ENCODE measurements at regions not wholly inside any gene's neighbourhood (a gene's known extent, or its start where the extent isn't known, plus 50 kb on each side); places are given as distances from the start of the nearest gene placed in this dataset.

DNA sequence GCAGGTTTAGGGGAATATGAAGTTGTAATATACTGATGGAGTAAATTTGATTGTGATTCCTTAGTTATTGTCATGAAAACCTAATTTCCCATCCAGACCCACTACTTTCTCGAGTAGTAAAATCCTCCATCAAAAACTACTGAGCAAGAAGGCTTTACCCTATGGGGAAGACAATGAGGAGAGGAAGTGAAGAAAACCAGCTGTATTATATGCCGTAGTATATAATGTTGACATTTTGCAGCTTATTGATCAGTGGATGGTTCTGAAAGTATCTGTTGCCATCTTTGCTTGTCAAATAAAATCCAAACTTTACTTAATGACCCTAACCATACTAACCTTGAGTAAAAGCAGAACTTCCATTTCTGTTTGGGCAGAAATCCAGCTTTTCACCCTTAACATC lies 292.8 kb upstream of the RAG2 start:
- no peak for DNase-seq (ENCODE audit: low read depth)

DNA sequence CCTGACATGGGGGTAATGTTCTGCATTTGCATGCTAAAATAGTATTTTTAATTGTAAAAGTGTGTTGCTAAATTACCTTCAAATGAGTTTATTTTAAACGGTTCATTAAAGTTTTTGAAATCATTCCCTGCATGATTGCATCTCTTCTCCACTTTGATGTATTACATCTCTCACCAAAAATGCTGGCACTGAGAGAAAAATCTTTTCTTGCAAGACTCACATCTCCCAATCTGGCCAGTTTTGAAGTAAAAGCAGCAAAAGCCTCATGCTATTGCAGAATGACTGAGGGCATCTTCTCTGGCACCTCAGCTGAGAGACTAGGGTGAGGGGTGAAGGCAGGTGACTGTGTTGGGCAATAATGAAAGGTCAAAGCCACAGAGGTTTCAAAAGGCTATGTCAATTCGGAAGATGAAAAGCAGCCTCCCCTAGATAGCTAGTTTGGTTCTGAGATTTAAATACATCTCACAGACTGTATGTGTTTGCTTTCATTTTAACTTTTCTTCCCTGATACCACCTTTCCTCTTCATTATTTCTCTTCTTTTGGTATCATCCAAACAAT lies 292.2 kb upstream of the RAG2 start:
- no peak for DNase-seq (ENCODE audit: low read depth)

DNA sequence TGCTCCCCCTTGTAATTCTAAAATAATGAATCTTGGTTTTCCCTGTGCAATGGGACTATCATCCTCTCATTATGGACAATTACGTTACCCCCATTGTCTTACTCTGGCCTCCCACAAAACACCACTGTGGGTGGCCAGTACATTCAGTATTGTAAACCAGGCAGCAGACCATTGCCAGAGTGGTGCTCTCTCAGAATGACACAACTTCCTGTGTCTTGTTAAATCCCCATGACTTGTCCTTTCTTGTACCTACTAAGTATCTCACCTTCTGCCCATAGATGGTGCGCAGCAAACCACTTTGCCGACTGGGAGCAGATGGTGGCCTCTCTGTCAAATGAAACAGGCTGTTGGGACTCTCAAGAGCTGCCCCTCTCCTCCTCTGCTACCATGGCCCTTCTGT lies 287.1 kb upstream of the RAG2 start:
- DNase-seq (ENCODE audit: low read depth): no peak

DNA sequence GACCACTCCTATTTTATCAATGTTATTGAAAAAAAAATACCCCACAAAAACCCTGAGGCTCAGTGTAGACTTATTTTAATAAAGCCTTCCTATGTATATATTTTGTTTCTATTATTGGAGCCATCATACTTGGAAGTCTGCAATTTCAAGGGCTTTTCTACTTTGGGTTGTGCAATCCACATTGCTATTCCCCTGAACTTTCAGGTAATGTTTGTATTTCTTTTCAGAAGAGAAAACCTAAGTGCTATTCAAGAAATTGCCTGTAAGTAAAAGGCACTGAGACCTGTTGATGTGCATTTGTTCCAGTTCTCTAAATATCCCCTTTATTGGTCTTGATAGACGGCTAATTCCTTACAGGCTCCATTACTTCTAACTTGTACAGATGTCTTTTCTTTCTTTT lies 280.7 kb upstream of the RAG2 start:
- no peak for DNase-seq (ENCODE audit: low read depth)

DNA sequence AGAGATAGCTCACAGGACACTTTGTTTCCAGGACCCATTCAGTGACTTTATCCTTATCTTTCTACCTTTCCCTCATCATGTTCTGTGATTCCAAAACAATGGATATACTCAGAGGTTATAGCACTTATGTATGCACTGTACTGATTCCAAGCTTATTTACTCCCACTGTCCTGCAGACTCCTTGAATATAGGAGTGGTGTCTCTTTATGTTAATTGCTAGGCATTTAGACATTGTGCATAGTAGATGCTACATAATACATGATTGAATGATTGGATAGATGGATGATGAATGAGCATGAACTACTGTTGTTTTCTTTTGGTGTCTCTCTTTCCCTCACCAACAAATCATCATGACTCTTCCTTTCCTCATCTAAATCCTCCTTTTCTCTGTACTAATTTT lies 279.1 kb upstream of the RAG2 start:
- no peak for DNase-seq (ENCODE audit: low read depth)

DNA sequence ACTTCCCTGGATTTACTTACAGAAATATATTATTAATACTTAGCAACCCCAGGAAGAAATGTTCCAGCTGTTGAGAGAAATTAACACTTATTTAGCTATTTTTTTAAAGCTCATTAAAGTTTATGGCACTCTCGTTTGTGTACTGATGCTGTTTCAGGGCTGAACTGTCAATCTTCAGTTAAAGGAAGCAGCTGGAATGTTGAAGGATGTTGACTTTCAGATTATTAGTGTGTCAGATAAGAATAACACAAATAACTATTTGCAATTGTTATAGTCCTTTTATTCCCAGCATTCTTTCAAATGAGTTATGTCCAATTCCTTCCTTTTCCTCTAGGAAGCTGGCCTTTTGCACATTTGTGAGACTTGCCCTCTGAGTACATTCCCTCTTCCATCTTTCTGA lies 278.2 kb upstream of the RAG2 start:
- DNase-seq (ENCODE audit: low read depth): no peak

DNA sequence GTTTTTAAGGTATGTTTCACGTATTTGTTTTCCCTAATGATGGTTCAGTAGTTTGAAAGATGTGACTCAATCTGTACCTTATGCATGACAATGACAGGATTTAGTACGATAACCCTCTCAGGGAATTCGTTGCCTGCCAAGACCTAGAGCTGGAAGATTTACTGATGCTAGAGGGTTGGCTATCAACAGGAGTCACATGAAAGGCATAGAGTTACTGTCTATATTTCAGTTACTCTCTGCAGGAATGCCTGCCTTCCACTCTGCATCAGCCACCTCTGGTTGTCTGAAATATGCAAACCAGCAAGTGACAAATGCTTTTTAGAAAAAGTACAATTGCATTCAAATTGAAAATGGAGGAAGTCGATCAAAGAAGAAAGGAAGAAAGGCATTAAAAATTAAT lies 276.3 kb upstream of the RAG2 start:
- no peak for DNase-seq (ENCODE audit: low read depth)

DNA sequence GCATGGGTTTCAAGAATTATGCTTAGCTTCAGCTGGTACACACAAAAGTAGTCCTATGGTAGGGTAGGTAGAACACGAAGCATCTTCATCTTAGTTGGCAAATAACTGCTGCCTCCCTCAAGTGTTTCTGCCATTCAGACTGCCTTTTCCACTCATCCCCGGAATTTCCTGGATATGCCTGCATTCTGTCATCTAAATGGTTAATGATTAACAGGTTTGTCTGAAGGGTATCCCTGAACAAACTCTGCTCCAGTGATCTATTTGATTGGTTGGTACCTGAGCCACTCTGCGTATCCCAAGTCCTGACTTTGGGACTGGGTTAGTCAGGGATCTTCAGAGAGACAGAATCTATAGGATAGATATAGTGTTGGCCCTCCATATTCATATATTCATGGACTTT lies 272.3 kb upstream of the RAG2 start:
- no peak for DNase-seq (ENCODE audit: low read depth)

DNA sequence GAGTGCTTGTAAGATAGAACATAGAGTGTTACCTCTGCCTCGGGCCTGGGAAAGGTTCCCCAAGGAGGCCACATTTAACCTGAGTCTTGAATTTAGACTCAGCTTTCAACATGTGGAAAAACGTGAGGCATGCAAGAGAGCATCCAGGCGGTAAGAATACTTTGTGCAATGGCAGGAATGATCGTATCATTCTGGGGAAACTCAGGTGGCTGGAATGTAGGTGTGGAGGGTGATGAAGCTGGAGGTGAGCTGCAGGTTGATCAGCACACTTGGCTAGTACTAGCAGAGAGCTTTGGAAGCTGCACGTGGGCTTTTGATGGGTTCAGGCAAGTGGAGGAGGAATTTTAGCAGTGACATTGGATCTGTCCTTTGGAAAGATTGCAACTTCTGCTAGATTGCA lies 270.3 kb upstream of the RAG2 start:
- no peak for DNase-seq (ENCODE audit: low read depth)

DNA sequence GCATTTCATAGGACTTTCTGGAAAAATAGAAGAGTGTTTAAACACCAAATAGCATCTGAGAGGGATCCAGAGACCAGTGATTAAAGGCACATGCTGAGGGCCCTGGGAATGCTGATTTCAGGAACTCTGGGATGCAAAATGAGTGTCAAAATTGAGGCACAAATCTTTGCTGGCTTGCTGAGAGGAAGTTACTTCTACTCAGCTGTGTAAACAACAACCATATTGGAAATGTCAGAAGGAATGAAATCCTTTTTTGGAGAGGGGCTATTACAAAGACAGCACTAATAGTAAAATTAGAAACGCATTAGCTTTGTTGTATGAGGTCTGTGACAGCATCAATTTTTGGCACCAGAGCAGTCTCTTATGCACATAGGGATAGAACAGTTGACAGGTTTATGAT lies 267.8 kb upstream of the RAG2 start:
- DNase-seq (ENCODE audit: low read depth): no peak

DNA sequence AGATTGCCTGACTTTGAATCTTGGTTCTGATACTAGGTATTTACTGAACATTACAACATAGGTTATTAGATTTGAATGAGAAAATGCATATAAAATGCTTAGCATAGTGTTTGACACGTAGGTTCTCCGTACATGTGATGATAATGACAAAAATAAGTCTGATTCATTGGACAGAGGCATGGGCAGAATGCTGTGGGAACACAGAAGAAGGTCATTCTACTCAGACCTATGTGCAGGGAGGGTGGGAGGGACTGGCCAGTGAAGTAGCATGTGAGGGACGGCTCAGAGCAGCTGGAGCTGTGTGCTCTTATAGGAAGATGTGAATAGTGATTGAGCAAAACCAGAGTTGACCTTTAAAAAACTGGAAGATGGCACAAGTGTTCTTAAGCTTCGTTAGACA lies 256.8 kb upstream of the RAG2 start:
- no peak for DNase-seq (ENCODE audit: low read depth)

DNA sequence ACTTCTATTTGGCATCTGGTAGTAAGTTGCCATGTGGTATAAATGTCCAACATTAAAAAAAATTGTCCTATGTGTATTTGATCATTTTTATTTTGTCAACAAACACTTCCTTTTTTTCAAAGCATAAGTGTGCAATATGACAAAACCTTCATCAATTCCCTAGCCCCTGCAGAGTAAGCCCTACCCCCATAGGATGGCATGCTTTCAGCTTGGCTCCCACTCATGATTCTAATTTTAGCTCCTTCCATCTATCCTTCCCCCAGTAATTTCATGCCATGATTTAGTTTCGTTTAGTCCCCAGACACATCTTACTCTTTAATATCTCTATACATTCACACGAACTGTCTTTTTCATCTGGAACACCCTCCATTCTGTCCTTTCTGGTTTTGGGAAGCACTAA lies 250.6 kb upstream of the RAG2 start:
- no peak for DNase-seq (ENCODE audit: low read depth)

DNA sequence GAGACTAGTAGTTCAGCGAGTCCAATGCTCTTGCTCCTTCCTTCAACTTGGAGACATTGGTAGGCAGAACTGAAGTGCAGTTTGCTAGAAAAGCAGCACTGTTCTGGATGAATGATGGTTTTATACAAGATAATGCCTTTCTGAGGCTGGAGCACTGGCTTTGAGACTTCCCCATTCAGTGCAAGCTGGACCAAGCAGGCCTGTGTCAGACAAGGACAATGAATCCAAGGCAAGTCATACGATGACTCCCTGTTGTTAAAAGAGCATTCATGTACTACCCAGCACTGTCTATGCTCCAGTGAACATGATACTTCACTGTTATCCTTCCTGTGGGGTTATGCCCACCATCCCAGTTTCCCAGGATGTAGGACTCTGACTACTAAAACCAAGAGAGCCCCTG lies 242.3 kb upstream of the RAG2 start:
- DNase-seq (ENCODE audit: low read depth): no peak

DNA sequence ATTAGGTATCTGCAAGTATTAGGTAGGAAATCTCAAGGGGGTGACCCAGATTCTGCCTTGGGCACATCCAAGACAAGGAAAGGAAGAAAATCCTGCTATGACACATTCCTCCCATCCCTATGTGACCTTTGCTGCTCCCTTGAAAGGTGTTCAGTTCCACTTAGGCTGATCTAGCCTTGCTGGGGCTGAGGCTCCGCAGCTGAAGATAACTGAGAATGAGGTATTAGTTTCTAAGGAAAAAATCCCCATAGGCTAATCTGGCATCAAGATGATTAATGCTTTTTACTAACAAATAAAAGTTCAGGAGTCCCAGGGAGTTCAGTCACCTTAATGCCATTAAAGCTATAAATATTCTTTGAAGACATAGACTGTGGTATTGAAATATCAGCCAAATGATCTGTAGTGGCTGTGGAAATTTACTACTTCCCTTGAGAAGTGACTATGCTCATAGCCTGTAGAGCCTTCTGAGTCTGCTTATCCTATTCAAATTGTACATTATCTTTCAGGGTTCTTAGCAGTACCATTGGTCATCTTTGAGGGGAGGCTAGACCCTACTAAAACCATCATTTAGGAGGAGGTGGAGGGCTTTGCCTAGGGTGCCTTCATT lies 239.9 kb upstream of the RAG2 start:
- DNase-seq (ENCODE audit: low read depth): no peak

DNA sequence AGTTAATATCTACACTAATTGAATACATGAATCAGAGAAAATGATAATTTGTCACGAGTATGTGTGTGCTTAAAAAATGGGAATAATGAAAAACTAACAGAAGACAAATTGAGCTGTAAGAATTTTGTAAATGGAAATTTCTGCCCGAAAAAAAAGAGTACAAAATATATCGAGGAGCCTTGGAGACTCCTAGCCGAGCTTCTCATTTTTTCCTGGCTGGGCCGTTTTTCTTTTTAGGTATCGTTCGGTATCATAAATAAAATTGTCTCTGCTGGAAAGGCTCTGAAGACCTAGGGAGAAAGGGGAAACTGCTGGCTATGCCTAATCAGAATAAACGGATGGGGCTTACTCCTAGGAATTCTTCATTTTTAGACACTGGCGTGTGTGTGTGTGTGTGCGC lies 227.2 kb upstream of the RAG2 start:
- no peak for DNase-seq (ENCODE audit: low read depth)

DNA sequence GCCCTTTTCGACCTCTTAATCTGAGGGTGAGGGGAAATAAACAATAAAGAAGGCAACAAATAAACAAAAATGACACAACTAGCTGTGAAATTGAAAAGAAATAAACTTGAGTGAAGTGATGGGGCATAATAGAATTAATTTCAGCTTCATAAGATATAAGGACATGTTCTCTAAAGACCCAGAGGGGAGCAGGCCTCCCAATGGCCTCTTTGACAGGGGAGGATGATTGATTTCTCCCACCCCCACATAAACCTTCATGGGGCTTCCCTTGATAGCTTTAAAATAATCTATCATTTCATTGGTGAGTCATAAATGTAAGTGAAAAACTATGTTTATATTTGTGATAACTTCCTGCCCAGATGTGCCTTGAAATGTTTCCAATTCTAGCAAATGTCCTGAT lies 226.3 kb upstream of the RAG2 start:
- DNase-seq (ENCODE audit: low read depth): no peak

DNA sequence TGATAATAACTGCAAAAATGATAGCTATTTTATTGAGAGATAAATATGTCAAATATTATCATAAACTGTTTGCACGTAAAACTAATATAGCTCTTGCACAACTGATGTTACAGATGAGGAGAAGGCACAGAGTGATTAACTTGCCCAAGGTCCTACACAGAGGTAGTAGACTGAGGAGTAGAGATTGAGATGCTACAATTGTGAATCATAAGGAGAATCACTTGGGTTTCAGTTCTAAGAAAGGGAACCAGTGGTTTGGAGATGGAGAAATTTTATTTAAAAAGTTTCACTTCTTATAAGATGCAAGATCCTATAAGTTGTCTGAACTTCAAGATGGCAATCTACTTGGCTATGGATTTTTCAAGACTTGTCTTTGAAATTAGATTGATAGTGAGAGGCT lies 224.8 kb upstream of the RAG2 start:
- no peak for DNase-seq (ENCODE audit: low read depth)

DNA sequence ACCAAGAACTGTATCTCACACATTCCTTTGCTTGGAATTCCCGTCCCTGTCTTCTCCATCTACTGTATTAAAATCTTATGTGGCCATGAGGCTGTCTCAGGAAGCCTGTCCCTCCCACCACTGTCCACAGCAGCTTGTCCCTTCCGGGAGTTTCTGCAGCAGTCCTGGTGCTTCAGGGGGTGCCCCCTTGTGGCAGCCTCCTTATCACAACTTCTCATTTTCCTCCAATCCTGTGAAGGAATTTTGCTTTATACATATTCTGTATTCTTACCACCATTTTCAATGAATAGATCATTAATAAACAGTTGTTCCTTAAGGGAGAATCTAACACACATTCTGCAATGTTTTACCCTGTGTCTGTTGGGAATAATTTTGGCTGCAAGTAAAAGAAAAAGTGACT lies 220.4 kb upstream of the RAG2 start:
- no peak for DNase-seq (ENCODE audit: low read depth)

DNA sequence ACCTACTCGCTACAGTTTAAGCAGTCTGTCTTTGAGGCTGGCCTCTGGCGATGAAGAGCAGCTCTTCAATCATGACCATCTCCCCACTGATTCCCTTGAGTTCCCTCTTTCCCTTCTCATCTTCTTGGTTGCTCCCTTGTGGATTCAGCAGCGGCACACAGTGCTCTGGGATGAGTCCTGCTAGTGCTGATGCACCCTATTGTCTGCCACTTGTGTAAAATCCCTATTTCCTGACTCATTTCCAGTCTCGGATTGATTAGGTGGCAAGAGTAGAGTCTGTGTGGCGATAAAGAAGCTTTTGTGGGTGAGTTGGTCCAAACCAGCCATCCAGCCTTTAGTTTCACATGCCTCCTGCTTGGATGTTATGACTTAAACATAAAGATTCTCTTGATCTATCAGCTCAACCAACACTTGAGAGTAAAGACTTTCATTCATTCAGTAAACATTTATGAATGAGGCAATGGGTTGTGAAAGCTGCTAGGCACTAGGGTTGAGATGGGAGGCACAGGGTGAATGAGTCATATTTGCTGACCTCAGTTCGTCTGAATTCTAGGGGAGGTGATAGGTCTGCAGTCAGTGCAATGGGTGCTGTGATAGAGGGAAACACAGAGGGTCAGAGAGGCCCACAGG lies 219.4 kb upstream of the RAG2 start:
- DNase-seq (ENCODE audit: low read depth): no peak

DNA sequence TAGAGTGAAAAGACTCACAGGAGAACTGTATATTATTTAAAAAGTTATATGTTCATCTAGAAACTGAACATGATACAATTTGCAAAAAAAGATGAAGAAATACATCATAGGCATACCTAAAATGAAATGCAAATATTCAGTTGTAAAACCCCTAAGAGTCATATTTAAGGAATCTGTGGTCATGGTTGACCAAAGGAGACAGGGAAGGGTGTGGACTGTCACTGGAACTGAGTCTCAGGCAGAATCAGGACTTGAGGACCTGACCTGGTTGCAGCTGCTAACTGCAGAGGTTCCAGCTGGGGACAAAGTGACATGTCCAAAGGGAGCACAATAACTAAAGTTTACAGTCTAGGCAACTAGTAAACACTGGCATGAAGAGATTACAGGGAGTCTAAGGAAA lies 211.3 kb upstream of the RAG2 start:
- no peak for DNase-seq (ENCODE audit: low read depth)

DNA sequence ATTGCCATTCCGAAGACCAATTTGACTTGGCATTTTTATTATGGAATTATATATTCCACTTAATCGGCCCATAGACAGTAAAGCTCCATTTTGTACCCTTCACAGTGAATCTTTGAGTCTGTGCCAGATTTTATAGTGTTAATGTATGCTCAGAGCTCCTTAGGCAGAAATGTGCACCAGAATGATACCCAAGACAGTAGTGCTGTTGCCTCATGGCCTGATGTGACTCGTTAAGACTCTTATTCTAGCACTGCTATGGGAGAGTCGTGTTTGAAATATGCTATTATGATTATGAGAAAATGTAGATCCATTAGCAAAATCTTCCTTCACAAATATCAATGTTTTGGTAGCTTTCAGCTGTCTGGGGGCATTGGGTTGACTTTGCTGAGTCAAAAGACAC lies 209.8 kb upstream of the RAG2 start:
- DNase-seq (ENCODE audit: low read depth): no peak

DNA sequence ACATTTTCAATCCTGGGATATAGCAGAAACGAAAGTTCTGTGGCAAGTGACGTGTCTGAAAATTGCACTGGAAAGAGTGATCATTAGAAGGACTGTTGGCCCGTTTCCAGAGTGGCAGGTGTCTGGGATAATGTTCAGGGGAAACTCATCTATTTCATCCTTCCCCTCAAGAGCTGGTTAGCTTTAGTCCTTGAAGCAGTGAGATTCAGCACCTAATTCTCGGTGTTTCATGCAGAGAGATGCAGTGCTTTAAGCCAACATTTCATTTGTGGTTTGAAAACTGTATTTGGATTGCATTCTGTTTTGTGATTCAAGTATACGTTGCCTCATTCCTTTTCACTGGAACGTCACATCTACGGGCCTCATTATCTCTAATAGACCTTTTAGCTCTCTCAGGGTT lies 205.0 kb upstream of the RAG2 start:
- DNase-seq (ENCODE audit: low read depth): no peak

DNA sequence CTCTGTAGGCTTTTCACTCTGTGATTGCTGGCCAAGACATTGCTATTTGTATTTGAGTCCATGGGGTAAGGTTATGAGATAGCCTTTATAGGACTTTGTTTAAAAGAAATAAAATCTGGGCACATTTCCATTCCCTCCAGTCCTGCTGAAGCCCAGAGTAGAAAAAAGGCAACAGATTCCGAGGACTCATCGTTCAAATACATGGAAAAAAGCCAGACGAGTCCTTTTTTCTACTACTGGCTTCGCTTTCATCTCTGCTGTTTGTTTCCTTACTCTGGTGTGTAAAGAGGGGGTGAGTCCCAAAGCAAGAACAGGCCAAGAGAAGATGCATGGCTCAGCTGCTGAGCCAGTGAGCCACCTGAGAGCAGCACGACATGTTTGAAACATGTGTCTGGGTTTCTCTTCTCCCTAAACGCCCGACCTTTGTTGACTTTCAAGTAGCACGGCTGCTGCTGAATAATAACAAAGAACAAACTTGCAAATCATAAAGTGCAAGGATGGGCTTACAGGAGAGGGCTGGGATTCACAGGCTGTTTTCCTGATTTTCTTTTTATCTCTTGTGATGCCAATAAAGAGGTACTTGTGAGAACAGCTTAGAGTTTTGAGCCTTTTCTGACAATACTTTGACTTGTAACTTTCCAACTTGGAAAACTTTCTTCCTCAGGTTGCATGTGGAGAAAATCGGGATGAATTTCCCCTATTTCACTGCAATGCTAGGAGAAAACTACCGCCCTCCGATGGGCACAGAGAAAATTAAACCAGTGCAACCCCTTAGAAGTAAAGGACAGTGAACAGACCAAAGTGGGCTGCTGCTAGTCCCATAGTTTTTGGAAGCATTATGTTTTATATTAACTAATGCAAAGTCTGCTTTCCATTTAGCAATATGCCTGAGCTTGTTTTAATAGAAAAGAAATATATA lies 195.2 kb upstream of the RAG2 start:
- DNase-seq (ENCODE audit: low read depth): no peak
